IPS DF 6.9 (cell line): ENCODE measurements at regions not wholly inside any gene's neighbourhood (a gene's known extent, or its start where the extent isn't known, plus 50 kb on each side); places are given as distances from the start of the nearest gene placed in this dataset.
"Not testable (repeated sequence)": the region's sequence is repeated elsewhere in the genome, so short reads cannot be mapped to it uniquely, and the experiment has no call there.

Experiments
- DNase-seq: peaks from one replicate; pipeline ENCODE4 v3.0.0-alpha.2; 2013; ENCODE audit warnings: low read depth, low spot score
- H3K27ac ChIP-seq: one replicate; pipeline ENCODE4 v1.5.1; 2013; ENCODE audit warnings: low read length, control low read depth
- H3K27me3 ChIP-seq: 2 replicates; pipeline ENCODE4 v1.6.1; 2013; ENCODE audit warnings: mild to moderate bottlenecking, low read length; ENCODE audit not compliant: control insufficient read depth, insufficient read depth
- H3K36me3 ChIP-seq: 2 replicates; pipeline ENCODE4 v1.6.1; 2013; ENCODE audit warnings: low read length; ENCODE audit not compliant: control insufficient read depth, insufficient read depth
- H3K4me1 ChIP-seq: 2 replicates; pipeline ENCODE4 v1.6.1; 2013; ENCODE audit warnings: low read length; ENCODE audit not compliant: control insufficient read depth, insufficient read depth
- H3K4me3 ChIP-seq: 2 replicates; pipeline ENCODE4 v1.5.1; 2013; ENCODE audit warnings: mild to moderate bottlenecking, low read length
- H3K9me3 ChIP-seq: 2 replicates; pipeline ENCODE4 v1.6.1; 2013; ENCODE audit warnings: low read length, inconsistent platforms; ENCODE audit not compliant: control insufficient read depth, insufficient read depth
- WGBS: extraction: QIAGEN DNeasy Blood & Tissue Kit; methylation state at CpG from one replicate; pipeline ENCODE4 v1.1.7; 2013; ENCODE audit warnings: mixed read lengths, missing lambda C conversion rate; ENCODE audit not compliant: insufficient read length, insufficient coverage; 5-methylcytosine and 5-hydroxymethylcytosine counted together

- not testable (repeated sequence) for H3K9me3 ChIP-seq, H3K27ac ChIP-seq, H3K4me3 ChIP-seq, H3K36me3 ChIP-seq, H3K27me3 ChIP-seq, DNase-seq, H3K4me1 ChIP-seq
- no CpG with 5 or more reads among the region's 2 CpGs for WGBS
Observed at GRCh38 chr21:32071620-32072019, 198.8 kb downstream of the HUNK start.

GRCh38 chr21:32070676-32071330, 198.0 kb downstream of the HUNK start:
- Histone ChIP-seq H3K4me3 (no peak overlapping the region), H3K4me1 (no peaks in the 10 kb centered on the region; the same call in 1 of the 2 replicates), H3K27ac (no peak overlapping the region), H3K27me3 (no peaks in the 10 kb centered on the region), H3K9me3 (no peaks in the 10 kb centered on the region), H3K36me3 (no peaks in the 10 kb centered on the region)
- WGBS: no CpG with 5 or more reads among the region's 10 CpGs
- no peak for DNase-seq

DNA sequence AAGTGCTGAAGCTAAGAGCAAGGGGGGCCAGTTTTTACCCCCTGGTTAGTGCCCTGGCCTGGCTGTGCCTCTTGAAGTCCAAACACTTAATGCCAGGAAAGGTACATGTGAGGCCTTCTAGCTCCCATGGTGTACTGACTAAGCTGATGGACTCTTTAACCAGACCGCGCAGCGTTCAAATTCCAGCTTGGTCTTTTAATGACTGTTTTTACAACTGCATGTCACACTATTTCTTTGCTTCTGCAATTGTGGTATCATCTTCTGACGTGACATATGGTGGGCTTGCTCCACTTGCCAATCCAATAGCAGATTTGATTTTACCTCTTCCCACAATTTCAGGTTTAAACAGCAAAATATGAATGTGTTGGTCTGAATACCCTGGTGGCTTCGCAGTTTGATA, 197.3 kb downstream of the HUNK start:
- H3K4me3 ChIP-seq: no peak overlapping the region
- no peak for DNase-seq
- no peaks in the 10 kb centered on the region for H3K27me3 ChIP-seq
- no CpG with 5 or more reads among the region's 5 CpGs for WGBS
- H3K9me3 ChIP-seq: no peaks in the 10 kb centered on the region
- no peaks in the 10 kb centered on the region for H3K36me3 ChIP-seq
- H3K27ac ChIP-seq: no peak overlapping the region
- H3K4me1 ChIP-seq: no peaks in the 10 kb centered on the region; the same call in 1 of the 2 replicates

DNA sequence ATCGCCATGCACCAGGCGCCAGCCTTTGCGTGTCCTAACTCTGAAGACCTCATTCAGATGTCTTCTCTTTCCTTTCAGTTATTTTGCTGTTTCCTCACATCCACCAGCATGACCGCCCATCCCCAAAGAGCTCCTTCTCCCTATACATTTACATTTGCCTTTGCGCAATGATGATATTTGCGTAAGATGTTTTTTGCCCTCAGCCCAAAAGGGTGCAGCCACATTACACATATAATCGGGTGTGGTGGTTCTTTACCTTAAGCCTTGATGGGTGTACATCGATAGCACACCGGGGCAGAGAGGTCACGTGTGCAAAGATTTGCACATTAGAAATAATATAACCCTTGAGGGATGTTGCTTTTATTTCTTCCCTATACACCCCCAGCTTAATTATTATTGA, 192.8 kb downstream of the HUNK start:
- no CpG with 5 or more reads among the region's 10 CpGs for WGBS
- no peak for DNase-seq

GRCh38 chr21:32064281-32064910, 191.6 kb downstream of the HUNK start:
- Histone ChIP-seq H3K4me1 (no peaks in the 10 kb centered on the region; the same call in 1 of the 2 replicates), H3K27ac (no peak overlapping the region), H3K36me3 (no peaks in the 10 kb centered on the region), H3K4me3 (no peak overlapping the region), H3K9me3 (no peaks in the 10 kb centered on the region), H3K27me3 (no peaks in the 10 kb centered on the region)
- WGBS: no CpG with 5 or more reads among the region's 6 CpGs
- no peak for DNase-seq

More for the DNA sequence above, 192.8 kb downstream of the HUNK start:
- H3K36me3 ChIP-seq: no peaks in the 10 kb centered on the region
- no peaks in the 10 kb centered on the region for H3K27me3 ChIP-seq
- no peak overlapping the region for H3K27ac ChIP-seq
- no peaks in the 10 kb centered on the region for H3K9me3 ChIP-seq
- H3K4me1 ChIP-seq: no peaks in the 10 kb centered on the region; the same call in 1 of the 2 replicates
- no peak overlapping the region for H3K4me3 ChIP-seq

DNA sequence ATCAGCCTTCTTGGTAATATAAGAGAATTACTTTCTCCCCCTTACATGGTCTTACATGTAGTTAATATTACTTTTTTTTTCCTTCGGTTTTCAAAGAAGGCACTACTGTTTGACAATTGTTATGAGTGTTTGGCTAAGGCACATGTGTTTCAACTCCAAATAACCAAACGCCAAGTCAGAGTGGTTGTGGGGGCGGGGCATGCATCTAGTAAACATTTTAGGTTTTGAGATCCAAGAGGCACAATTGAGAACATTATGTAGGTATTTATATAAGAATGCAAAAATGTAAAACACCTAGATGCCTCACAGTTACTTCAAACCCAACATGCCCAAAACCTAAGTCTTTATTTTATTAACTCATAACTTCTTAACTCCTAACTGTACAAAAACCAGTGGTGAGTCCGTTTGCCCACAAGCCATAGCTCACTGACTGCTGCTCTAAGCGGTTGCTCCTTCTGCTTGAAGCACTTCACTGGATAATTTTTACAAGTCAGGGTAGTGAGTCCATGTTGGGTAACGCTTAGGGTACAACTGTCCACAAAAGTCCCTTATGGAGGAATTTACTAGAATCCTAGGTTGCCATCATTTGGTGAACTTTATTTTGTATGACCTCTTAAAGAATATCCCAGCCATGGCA, 189.9 kb downstream of the HUNK start:
- H3K27ac ChIP-seq: no peak overlapping the region
- no peak for DNase-seq
- H3K4me1 ChIP-seq: no peaks in the 10 kb centered on the region; the same call in 1 of the 2 replicates
- H3K27me3 ChIP-seq: no peaks in the 10 kb centered on the region
- no peak overlapping the region for H3K4me3 ChIP-seq
- H3K9me3 ChIP-seq: no peaks in the 10 kb centered on the region
- no peaks in the 10 kb centered on the region for H3K36me3 ChIP-seq
- no CpG with 5 or more reads among the region's 6 CpGs for WGBS

GRCh38 chr21:32061729-32062128, 188.9 kb downstream of the HUNK start:
- DNase-seq: no peak
- Histone ChIP-seq H3K4me1 (no peaks in the 10 kb centered on the region), H3K9me3 (no peaks in the 10 kb centered on the region), H3K4me3 (no peak overlapping the region), H3K36me3 (no peaks in the 10 kb centered on the region), H3K27me3 (no peaks in the 10 kb centered on the region), H3K27ac (no peak overlapping the region)
- no CpG with 5 or more reads among the region's 1 CpG for WGBS

DNA sequence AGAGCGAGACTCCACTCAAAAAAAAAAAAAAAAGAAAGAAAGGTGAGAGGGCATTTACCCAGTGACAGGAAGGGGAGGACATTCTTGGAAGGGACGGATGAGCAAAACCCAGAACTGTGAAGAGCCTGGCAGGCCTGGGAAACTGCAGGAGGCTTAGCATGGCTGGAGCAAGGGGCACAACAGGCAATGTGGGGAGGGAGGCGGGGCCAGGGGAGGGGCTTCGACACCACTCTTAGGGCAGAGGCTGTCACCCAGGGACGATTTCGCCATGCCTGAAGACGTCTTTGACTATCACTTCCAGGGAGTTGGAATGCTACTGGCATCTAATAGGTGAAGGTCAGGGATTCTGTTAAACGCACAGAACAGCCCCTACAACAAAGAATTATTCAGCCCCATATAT, 184.0 kb downstream of the HUNK start:
- Histone ChIP-seq H3K4me3 (no peak overlapping the region), H3K27ac (no peak overlapping the region), H3K4me1 (no peaks in the 10 kb centered on the region), H3K9me3 (no peaks in the 10 kb centered on the region), H3K27me3 (no peaks in the 10 kb centered on the region), H3K36me3 (no peaks in the 10 kb centered on the region)
- DNase-seq: no peak
- no CpG with 5 or more reads among the region's 8 CpGs for WGBS

DNA sequence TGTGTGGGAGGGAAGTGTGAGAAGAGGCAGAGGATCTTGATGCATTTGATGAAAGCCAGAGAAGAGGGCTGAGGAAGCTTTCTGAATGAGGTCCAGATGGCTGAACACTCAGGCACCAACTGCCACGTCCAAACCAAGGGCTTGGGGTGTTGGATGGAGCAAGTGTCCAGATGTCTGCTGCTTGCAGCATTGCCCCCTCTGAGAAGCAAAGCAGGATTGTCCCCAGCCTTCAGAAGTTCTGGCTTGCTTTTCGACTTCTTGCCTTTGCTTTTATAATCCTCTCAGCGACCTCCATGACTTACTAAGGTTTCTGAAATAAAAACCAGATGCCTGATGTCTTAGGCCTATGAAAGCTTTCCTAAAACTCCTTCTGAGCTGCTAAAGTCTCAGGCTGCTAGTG, 182.5 kb downstream of the HUNK start:
- no peak overlapping the region; the same call in 1 of the 2 replicates for H3K4me3 ChIP-seq
- WGBS: no CpG with 5 or more reads among the region's 3 CpGs

More for the DNA sequence above, 182.5 kb downstream of the HUNK start:
- Histone ChIP-seq H3K4me1 (no peaks in the 10 kb centered on the region), H3K9me3 (no peaks in the 10 kb centered on the region), H3K27ac (no peak overlapping the region), H3K27me3 (no peaks in the 10 kb centered on the region), H3K36me3 (no peaks in the 10 kb centered on the region)
- DNase-seq: no peak
